B cell (primary cell): ENCODE measurements at regions not wholly inside any gene's neighbourhood (a gene's known extent, or its start where the extent isn't known, plus 50 kb on each side); places are given as distances from the start of the nearest gene placed in this dataset.

Experiments
- ATAC-seq: fragments of 200-7000 bp; cut with Tn5 transposase; one replicate; pipeline ENCODE4 v1.10.0; 2021; ENCODE audit warnings: low read depth, mild to moderate bottlenecking, moderate number of reproducible peaks, moderate library complexity
- CTCF ChIA-PET: fragments of 350-600 bp; sonication (Branson Sonifier 250); formaldehyde crosslinking; loops from one replicate; lab custom pipeline; 2021; ENCODE audit warnings: antibody characterized with exemption, inconsistent platforms; lab: Charles Lee
- POLR2A ChIA-PET: fragments of 350-600 bp; sonication (Branson Sonifier 250); formaldehyde crosslinking; loops from one replicate; lab custom pipeline; 2021; ENCODE audit warnings: antibody characterized with exemption; lab: Charles Lee
- DNase-seq: peaks from one replicate; pipeline ENCODE4 v3.0.0; 2013
- H2AFZ ChIP-seq: 2 replicates; pipeline ENCODE4 v1.6.1; 2012; ENCODE audit warnings: mild to moderate bottlenecking, low read depth, low read length; ENCODE audit not compliant: insufficient read depth, poor library complexity, severe bottlenecking
- H3K27ac ChIP-seq, 2 donors: 1 replicate in 1 of 2; 2 replicates in 1 of 2; pipeline ENCODE4 v1.5.1; 2012 to 2013; ENCODE audit warnings: low read length in 2 of 2, mild to moderate bottlenecking in 2 of 2, moderate library complexity in 1 of 2
- H3K27me3 ChIP-seq, 4 experiments: fragments of 200-600 bp in 1 of 4; sonication (generic) in 1 of 4; replicated peaks in 1 of 4; 1 replicate in 2 of 4; 2 replicates in 2 of 4; pipeline versions ENCODE4 v1.6.1 to v1.7.0; 2013 to 2016; ENCODE audit warnings: low read length in 3 of 4, mild to moderate bottlenecking in 2 of 4, mixed read lengths in 1 of 4, moderate library complexity in 1 of 4; ENCODE audit not compliant: insufficient read depth in 4 of 4, control insufficient read depth in 3 of 4; ENCODE audit errors: control extremely low read depth in 1 of 4
- H3K36me3 ChIP-seq, 2 experiments: replicated peaks in 1 of 2; 1 replicate in 1 of 2; 2 replicates in 1 of 2; pipeline versions ENCODE4 v1.6.1 to v1.7.1; 2013; ENCODE audit warnings: low read length in 1 of 2; ENCODE audit not compliant: insufficient read depth in 2 of 2, control insufficient read depth in 1 of 2; ENCODE audit errors: control extremely low read depth in 1 of 2, extremely low read depth in 1 of 2
- H3K4me1 ChIP-seq, 2 donors: fragments of 200-600 bp in 1 of 2; sonication (generic) in 1 of 2; 1 replicate in 1 of 2; 2 replicates in 1 of 2; pipeline versions ENCODE4 v1.5.1 to v1.6.1; 2013 to 2017; ENCODE audit warnings: low read length in 2 of 2; ENCODE audit not compliant: control insufficient read depth in 2 of 2, insufficient read depth in 2 of 2
- H3K4me2 ChIP-seq: replicated peaks from 2 replicates; pipeline ENCODE3; 2012; ENCODE audit warnings: mild to moderate bottlenecking, low read depth, low read length; ENCODE audit not compliant: poor library complexity, severe bottlenecking
- H3K4me3 ChIP-seq, 5 experiments: fragments of 200-600 bp in 1 of 5; sonication (generic) in 1 of 5; 1 replicate in 3 of 5; 2 replicates in 2 of 5; pipeline versions ENCODE4 v1.5.1 to v1.7.0; 2011 to 2016; ENCODE audit warnings: low read length in 4 of 5, mild to moderate bottlenecking in 4 of 5, low read depth in 2 of 5, control low read depth in 1 of 5, moderate library complexity in 1 of 5; ENCODE audit not compliant: insufficient read depth in 1 of 5; ENCODE audit errors: control extremely low read depth in 1 of 5, extremely low read depth in 1 of 5
- H3K79me2 ChIP-seq: fragments of 200-600 bp; sonication (generic); one replicate; pipeline ENCODE4 v1.6.0; 2016; ENCODE audit warnings: low read length; ENCODE audit not compliant: control insufficient read depth, insufficient read depth
- H3K9ac ChIP-seq: fragments of 200-600 bp; sonication (generic); 2 replicates; pipeline ENCODE4 v1.6.1; 2017; ENCODE audit warnings: mild to moderate bottlenecking, low read length, moderate library complexity
- H3K9me3 ChIP-seq, 3 donors: one replicate each; pipeline versions ENCODE4 v1.6.1 to v1.7.1; 2013; ENCODE audit warnings: low read length in 2 of 3; ENCODE audit not compliant: control insufficient read depth in 2 of 3, insufficient read depth in 1 of 3; ENCODE audit errors: control extremely low read depth in 1 of 3
- H4K20me1 ChIP-seq: 2 replicates; pipeline ENCODE4 v1.6.0; 2012; ENCODE audit warnings: mild to moderate bottlenecking, low read length; ENCODE audit not compliant: insufficient read depth, control insufficient read depth, poor library complexity, severe bottlenecking
- H3K27ac Mint-ChIP-seq: one replicate; pipeline ENCODE4 v1.8.0; 2021; ENCODE audit warnings: mixed read lengths
- H3K27me3 Mint-ChIP-seq: one replicate; pipeline ENCODE4 v1.8.0; 2021; ENCODE audit warnings: mixed read lengths
- H3K4me1 Mint-ChIP-seq: one replicate; pipeline ENCODE4 v1.8.0; 2021; ENCODE audit warnings: mixed read lengths
- H3K4me3 Mint-ChIP-seq: one replicate; pipeline ENCODE4 v1.8.0; 2021; ENCODE audit warnings: mixed read lengths
- H3K9me3 Mint-ChIP-seq: one replicate; pipeline ENCODE4 v1.8.0; 2022; ENCODE audit warnings: mixed read lengths; ENCODE audit not compliant: insufficient read depth
- EZH2 ChIP-seq: IDR thresholded peaks from 2 replicates; pipeline ENCODE4 v1.6.1; 2012; ENCODE audit warnings: borderline replicate concordance, low read depth, mild to moderate bottlenecking, moderate library complexity, low read length; ENCODE audit not compliant: insufficient read depth, poor library complexity, severe bottlenecking
- WGBS: methylation state at CpG from one replicate; pipeline ENCODE4 v1.1.5; 2013; ENCODE audit warnings: missing lambda C conversion rate; ENCODE audit not compliant: insufficient coverage; 5-methylcytosine and 5-hydroxymethylcytosine counted together
- intact Hi-C: fragments of 100-400 bp; cut with micrococcal nuclease; formaldehyde crosslinking; loops from one replicate; pipeline ENCODE4 v1.10.0; 2022
- TF ChIP-seq, protein P1 (sequence below): fragments of 200-600 bp; IDR thresholded peaks from one replicate; pipeline ENCODE4 v1.8.0; 2022; ENCODE audit warnings: antibody characterized with exemption, mild to moderate bottlenecking

DNA sequence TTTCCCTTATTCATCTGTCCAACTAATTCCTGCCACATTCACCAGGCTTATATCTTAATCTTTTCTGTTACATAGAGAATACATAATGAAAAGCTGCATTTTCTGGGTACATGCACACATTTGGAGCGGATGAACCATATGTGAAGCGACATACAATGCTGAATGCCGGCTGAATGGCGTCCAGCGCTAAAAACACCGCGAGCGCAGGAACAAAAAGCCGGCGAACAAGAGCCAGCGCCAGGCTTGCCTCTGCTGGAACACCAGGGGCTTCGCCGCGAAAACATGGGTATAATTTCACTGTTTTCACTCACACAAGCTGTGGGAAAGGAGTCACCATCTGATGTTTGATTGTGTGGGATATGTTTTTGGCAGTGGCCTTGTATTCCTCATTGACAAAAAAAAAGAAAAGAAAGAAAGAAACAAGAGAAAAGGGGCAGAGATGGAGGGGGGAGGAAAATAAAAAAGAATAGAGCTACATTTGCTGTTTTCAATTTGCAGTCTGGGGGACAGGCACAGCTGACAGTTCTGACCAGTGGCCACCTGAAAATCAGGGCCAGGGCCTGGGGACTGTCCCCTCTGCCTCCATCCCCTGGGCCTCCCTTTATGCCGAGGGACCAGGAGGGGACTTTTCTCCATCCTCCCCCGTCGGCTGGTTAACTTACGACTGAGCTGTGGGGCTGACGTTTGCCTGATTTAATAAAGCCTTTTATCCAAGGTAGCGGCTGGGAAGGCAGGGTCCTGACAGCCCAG lies 70.2 kb upstream of the OLIG2 start:
- Histone ChIP-seq H3K4me2 (no peak overlapping the region), H3K4me3 (no peak overlapping the region), H3K9ac (no peak overlapping the region), H3K4me1 (no peaks in the 10 kb centered on the region), H3K36me3 (no peaks in the 10 kb centered on the region), H3K9me3 (no peaks in the 10 kb centered on the region), H2AFZ (no peak overlapping the region), H4K20me1 (no peaks in the 10 kb centered on the region), H3K27me3 (peaks cover 0 to 36% (median 10%) of the 10 kb centered on the region in 4 experiments), H3K79me2 (no peaks in the 10 kb centered on the region), H3K27ac (no peak overlapping the region)
- POLR2A ChIA-PET, result no interaction called here
- CTCF ChIA-PET, result no interaction called here
- Mint-ChIP-seq H3K9me3 (no peaks in the 10 kb centered on the region), H3K4me1 (no peaks in the 10 kb centered on the region), H3K27ac (no peak overlapping the region), H3K27me3 (peaks cover 74% of the 10 kb centered on the region), H3K4me3 (no peak overlapping the region)
- intact Hi-C loops, result no loop called here
- TF ChIP-seq, protein P1, sequence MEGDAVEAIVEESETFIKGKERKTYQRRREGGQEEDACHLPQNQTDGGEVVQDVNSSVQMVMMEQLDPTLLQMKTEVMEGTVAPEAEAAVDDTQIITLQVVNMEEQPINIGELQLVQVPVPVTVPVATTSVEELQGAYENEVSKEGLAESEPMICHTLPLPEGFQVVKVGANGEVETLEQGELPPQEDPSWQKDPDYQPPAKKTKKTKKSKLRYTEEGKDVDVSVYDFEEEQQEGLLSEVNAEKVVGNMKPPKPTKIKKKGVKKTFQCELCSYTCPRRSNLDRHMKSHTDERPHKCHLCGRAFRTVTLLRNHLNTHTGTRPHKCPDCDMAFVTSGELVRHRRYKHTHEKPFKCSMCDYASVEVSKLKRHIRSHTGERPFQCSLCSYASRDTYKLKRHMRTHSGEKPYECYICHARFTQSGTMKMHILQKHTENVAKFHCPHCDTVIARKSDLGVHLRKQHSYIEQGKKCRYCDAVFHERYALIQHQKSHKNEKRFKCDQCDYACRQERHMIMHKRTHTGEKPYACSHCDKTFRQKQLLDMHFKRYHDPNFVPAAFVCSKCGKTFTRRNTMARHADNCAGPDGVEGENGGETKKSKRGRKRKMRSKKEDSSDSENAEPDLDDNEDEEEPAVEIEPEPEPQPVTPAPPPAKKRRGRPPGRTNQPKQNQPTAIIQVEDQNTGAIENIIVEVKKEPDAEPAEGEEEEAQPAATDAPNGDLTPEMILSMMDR, result no peak
- TF ChIP-seq EZH2, result no peak
- 80% methylated on average over 14 of the region's 20 CpGs for WGBS
- ATAC-seq (no peak), DNase-seq (no peak)

GRCh38 chr21:32956061-32956656 lies 69.6 kb upstream of the OLIG2 start:
- POLR2A ChIA-PET, result no interaction called here

More at GRCh38 chr21:32956061-32956656, 69.6 kb upstream of the OLIG2 start:
- H3K4me1 Mint-ChIP-seq, result no peaks in the 10 kb centered on the region
- DNase-seq, result no peak
- peaks cover 0 to 39% (median 12%) of the 10 kb centered on the region in 4 experiments for H3K27me3 ChIP-seq
- no peaks in the 10 kb centered on the region for H3K9me3 ChIP-seq
- CTCF ChIA-PET, result no interaction called here
- ATAC-seq, result no peak
- H3K4me3 ChIP-seq, result no peak overlapping the region
- no peak overlapping the region for H3K27ac ChIP-seq
- H3K9ac ChIP-seq, result no peak overlapping the region
- no peaks in the 10 kb centered on the region for H3K36me3 ChIP-seq
- H3K4me2 ChIP-seq, result no peak overlapping the region
- intact Hi-C loops, result no loop called here
- H3K4me1 ChIP-seq, result no peaks in the 10 kb centered on the region
- no peak overlapping the region for H2AFZ ChIP-seq
- no peaks in the 10 kb centered on the region for H4K20me1 ChIP-seq
- TF ChIP-seq, protein P1, result no peak
- peaks cover 78% of the 10 kb centered on the region for H3K27me3 Mint-ChIP-seq
- H3K27ac Mint-ChIP-seq, result no peak overlapping the region
- H3K4me3 Mint-ChIP-seq, result no peak overlapping the region
- no peaks in the 10 kb centered on the region for H3K9me3 Mint-ChIP-seq
- H3K79me2 ChIP-seq, result no peaks in the 10 kb centered on the region
- WGBS, result 84% methylated on average over 7 of the region's 10 CpGs
